ENCODE measurements at regions not wholly inside any gene's neighbourhood (a gene's known extent, or its start where the extent isn't known, plus 50 kb on each side); places are given as distances from the start of the nearest gene placed in this dataset.

DNA sequence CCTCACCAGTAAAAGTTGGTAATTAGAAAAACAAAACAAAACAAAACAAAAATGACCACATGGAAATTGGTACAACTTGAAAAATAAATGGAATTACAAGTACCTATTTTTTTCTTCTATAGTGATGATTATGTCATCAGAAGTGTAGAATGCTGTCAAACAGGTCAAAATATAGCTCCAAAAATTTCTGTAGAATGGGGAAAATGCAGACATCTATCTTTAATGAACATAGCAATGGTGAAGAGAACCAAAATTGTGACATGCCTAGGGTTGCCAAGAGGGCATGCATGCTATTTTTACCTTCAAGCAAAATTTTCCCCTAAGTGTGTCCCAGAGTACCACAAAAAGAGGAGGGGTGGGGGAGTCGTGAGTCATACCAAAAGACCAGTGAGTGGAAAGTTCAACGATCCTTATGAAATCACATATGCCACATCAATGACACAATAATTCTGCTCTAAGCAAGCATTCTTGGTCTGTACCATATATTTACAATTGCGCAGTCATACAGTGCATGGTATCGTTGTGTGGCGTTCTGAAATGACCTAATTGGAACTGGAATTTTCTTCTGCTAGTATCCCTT is 1436.4 kb downstream of the SUCLG1 start:
- Histone ChIP-seq H3K4me3 (no peak overlapping the region), H3K27me3 (no peaks in the 10 kb centered on the region), H3K9me3 (no peaks in the 10 kb centered on the region), H3K36me3 (no peaks in the 10 kb centered on the region), H3K4me1 (no peaks in the 10 kb centered on the region), H3K27ac (no peak overlapping the region)
- ATAC-seq (no peak), FAIRE-seq (no peak), DNase-seq (no peak)
- WGBS, 2 donors, result 83 to 85% methylated on average over 5 of the region's 5 CpGs
- intact Hi-C loops (cut with DNase I), result no loop called here
- TF ChIP-seq, protein P1, sequence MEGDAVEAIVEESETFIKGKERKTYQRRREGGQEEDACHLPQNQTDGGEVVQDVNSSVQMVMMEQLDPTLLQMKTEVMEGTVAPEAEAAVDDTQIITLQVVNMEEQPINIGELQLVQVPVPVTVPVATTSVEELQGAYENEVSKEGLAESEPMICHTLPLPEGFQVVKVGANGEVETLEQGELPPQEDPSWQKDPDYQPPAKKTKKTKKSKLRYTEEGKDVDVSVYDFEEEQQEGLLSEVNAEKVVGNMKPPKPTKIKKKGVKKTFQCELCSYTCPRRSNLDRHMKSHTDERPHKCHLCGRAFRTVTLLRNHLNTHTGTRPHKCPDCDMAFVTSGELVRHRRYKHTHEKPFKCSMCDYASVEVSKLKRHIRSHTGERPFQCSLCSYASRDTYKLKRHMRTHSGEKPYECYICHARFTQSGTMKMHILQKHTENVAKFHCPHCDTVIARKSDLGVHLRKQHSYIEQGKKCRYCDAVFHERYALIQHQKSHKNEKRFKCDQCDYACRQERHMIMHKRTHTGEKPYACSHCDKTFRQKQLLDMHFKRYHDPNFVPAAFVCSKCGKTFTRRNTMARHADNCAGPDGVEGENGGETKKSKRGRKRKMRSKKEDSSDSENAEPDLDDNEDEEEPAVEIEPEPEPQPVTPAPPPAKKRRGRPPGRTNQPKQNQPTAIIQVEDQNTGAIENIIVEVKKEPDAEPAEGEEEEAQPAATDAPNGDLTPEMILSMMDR (IDR thresholded peaks at IDR 0.05), result no peak

DNA sequence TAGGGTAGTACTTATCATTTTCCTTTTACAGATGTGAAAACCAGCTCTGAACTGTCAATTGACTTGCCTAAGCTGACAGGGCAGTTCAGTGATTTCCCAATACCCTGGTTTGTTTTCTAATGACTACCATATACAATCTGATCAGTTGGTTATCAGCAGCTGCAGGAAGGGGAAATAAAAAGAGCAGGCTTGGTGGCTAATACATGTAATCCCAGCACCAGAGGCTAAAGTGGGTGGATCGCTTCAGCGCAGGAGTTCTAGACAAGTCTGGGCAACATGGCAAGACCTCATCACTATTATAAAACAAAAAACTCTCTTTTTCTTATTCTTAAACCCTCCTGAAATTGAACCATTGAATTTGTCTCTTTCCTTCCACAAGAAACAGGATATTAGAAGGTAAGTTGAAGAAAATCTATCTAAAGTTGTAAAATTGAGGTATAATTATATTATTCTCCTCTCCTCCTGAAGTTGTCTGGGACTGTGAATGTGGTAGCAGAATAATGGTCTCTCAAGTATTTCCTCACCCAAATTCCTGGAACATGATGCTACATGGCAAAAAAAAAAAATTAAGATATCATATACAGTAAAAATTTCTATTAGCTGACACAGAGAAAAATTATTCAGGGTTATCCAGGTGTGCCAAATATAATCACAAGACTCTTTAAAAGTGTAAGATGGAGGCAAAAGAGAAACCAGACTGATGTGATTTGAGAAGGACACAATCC is 1441.6 kb downstream of the SUCLG1 start:
- DNase-seq (no peak), FAIRE-seq (no peak), ATAC-seq (no peak)
- no peaks in the 10 kb centered on the region for H3K4me1 ChIP-seq
- H3K27me3 ChIP-seq, result no peaks in the 10 kb centered on the region
- H3K27ac ChIP-seq, result no peak overlapping the region
- 98% methylated on average over 2 of the region's 2 CpGs for WGBS, 2 donors
- no peaks in the 10 kb centered on the region for H3K36me3 ChIP-seq
- no peaks in the 10 kb centered on the region for H3K9me3 ChIP-seq
- TF ChIP-seq, protein P1 (IDR thresholded peaks at IDR 0.05), result no peak
- intact Hi-C loops (cut with DNase I), result no loop called here
- no peak overlapping the region for H3K4me3 ChIP-seq

DNA sequence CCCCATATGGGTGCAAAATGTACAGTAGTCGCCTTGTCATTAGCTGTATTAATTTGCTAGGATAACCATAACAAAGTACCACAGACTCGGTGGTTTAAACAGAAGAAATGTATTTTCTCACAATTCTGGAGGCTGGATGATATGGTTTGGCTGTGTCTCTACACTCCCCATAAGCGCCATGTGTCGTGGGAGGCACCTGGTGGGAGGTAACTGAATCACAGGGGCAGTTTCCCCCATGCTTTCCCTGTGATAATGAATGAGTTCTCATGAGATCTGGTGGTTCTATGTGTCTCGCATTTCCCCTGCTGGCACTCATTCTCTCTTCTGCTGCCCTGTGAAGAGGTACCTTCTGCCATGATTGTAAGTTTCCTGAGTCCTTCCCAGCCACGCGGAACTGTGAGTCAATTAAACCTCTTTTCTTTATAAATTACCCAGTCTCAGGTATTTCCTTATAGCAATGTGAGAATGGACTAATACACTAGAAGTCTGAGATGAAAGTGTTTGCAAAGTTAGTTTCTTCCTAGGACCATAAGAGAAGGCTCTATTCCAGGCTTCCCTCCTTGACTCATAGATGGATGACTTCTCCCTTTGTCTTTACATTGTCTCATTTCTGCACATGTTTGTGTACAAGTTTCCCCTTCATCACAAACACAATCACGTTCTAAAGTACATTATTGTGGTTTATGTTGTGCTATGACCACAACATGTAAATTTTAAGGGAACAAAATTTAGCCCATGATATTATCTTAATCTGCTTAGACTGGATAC is 1442.6 kb downstream of the SUCLG1 start:
- no peaks in the 10 kb centered on the region for H3K4me1 ChIP-seq
- no peak for DNase-seq
- FAIRE-seq, result no peak
- TF ChIP-seq, protein P1 (IDR thresholded peaks at IDR 0.05), result no peak
- 73 to 86% methylated on average over 8 of the region's 8 CpGs for WGBS, 2 donors
- H3K36me3 ChIP-seq, result no peaks in the 10 kb centered on the region
- no peak overlapping the region for H3K27ac ChIP-seq
- H3K9me3 ChIP-seq, result no peaks in the 10 kb centered on the region
- H3K27me3 ChIP-seq, result no peaks in the 10 kb centered on the region
- ATAC-seq, result no peak
- H3K4me3 ChIP-seq, result no peak overlapping the region
- intact Hi-C loops (cut with DNase I), result no loop called here

DNA sequence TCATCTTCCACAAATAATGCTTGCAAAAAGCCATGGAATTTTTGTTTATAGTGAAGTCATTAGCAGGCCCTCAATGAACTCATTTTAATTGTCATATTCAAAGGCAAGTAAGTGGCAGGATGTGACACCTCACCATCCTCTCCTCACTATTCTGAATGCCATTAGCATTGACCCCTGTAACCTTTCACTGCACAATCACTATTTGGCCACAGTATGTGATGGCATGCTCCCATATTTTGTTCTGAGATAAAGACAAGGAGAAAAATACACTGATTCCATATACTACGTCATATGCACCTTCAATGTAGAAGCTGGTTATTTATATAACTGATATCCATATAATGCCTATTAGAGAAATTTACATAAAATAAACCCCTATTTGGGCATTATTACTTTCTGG is 1443.2 kb downstream of the SUCLG1 start:
- H3K4me1 ChIP-seq, result no peaks in the 10 kb centered on the region
- no peak for DNase-seq
- H3K4me3 ChIP-seq, result no peak overlapping the region
- FAIRE-seq, result no peak
- intact Hi-C loops (cut with DNase I), result no loop called here
- H3K9me3 ChIP-seq, result no peaks in the 10 kb centered on the region
- no peak for ATAC-seq
- TF ChIP-seq, protein P1 (IDR thresholded peaks at IDR 0.05), result no peak
- 90 to 100% methylated on average over 1 of the region's 1 CpG for WGBS, 2 donors
- H3K27me3 ChIP-seq, result no peaks in the 10 kb centered on the region
- H3K27ac ChIP-seq, result no peak overlapping the region
- no peaks in the 10 kb centered on the region for H3K36me3 ChIP-seq

Measured in pancreas (tissue), 10 donors.